Fibroblast of skin of abdomen (primary cell): ENCODE measurements at regions not wholly inside any gene's neighbourhood (a gene's known extent, or its start where the extent isn't known, plus 50 kb on each side); places are given as distances from the start of the nearest gene placed in this dataset.

Experiments
- DNase-seq: peaks from one replicate; pipeline ENCODE4 v3.0.0-alpha.2; 2013

- DNase-seq: no peak
Observed at GRCh38 chr2:18180031-18180610, 301.7 kb downstream of the KCNS3 start.

GRCh38 chr2:18178736-18179349, 300.4 kb downstream of the KCNS3 start:
- DNase-seq: peak; percentile 57

- peak; percentile 13 for DNase-seq
Observed at GRCh38 chr2:18176679-18177215, 298.3 kb downstream of the KCNS3 start.

- DNase-seq: no peak
Observed at GRCh38 chr2:18172607-18173006, 294.1 kb downstream of the KCNS3 start.

GRCh38 chr2:18171191-18172139, 293.0 kb downstream of the KCNS3 start:
- DNase-seq: peak; percentile 84

GRCh38 chr2:18170642-18171041, 292.2 kb downstream of the KCNS3 start:
- no peak for DNase-seq

- DNase-seq: no peak
Observed at GRCh38 chr2:18169893-18170175, 291.4 kb downstream of the KCNS3 start.

- no peak for DNase-seq
Observed at GRCh38 chr2:18169121-18169892, 290.8 kb downstream of the KCNS3 start.

GRCh38 chr2:18167871-18168270, 289.4 kb downstream of the KCNS3 start:
- no peak for DNase-seq

- no peak for DNase-seq
Observed at GRCh38 chr2:18161681-18162080, 283.2 kb downstream of the KCNS3 start.

GRCh38 chr2:18159896-18160295, 281.4 kb downstream of the KCNS3 start:
- no peak for DNase-seq

- no peak for DNase-seq
Observed at GRCh38 chr2:18156421-18156820, 278.0 kb downstream of the KCNS3 start.

- no peak for DNase-seq
Observed at GRCh38 chr2:18156002-18156401, 277.5 kb downstream of the KCNS3 start.

- DNase-seq: no peak
Observed at GRCh38 chr2:18154812-18155211, 276.3 kb downstream of the KCNS3 start.

- no peak for DNase-seq
Observed at GRCh38 chr2:18154259-18154658, 275.8 kb downstream of the KCNS3 start.

GRCh38 chr2:18153741-18154140, 275.3 kb downstream of the KCNS3 start:
- DNase-seq: no peak

- no peak for DNase-seq
Observed at GRCh38 chr2:18151237-18151636, 272.8 kb downstream of the KCNS3 start.

GRCh38 chr2:18149660-18150246, 271.3 kb downstream of the KCNS3 start:
- DNase-seq: peak; percentile 49

- DNase-seq: no peak
Observed at GRCh38 chr2:18136881-18137475, 258.5 kb downstream of the KCNS3 start.

- DNase-seq: no peak
Observed at GRCh38 chr2:18133310-18133709, 254.8 kb downstream of the KCNS3 start.

- DNase-seq: peak; percentile 66
Observed at GRCh38 chr2:18132697-18133096, 254.2 kb downstream of the KCNS3 start.

GRCh38 chr2:18131761-18132160, 253.3 kb downstream of the KCNS3 start:
- DNase-seq: no peak
